Panc1 (cell line): ENCODE measurements at regions not wholly inside any gene's neighbourhood (a gene's known extent, or its start where the extent isn't known, plus 50 kb on each side); places are given as distances from the start of the nearest gene placed in this dataset.

Source experiments
- ATAC-seq: fragments of 200-7000 bp; cut with Tn5 transposase; 2 replicates; pipeline ENCODE4 v1.9.1; 2020; ENCODE audit warnings: mild to moderate bottlenecking, moderate library complexity
- BruUV-seq: library from RNA; stranded (reverse); fragments of 400-500 nt; replicated peaks from 2 replicates; lab custom pipeline; 2021; lab: Mats Ljungman, UMichigan
- CTCF ChIA-PET: fragments of 300-600 bp; sonication (Branson Sonifier 250); formaldehyde crosslinking; loops from one replicate; lab custom pipeline; 2022; ENCODE audit warnings: antibody characterized with exemption; lab: Charles Lee
- POLR2A ChIA-PET: fragments of 300-600 bp; sonication (Branson Sonifier 250); formaldehyde crosslinking; loops from one replicate; lab custom pipeline; 2022; ENCODE audit warnings: antibody characterized with exemption; lab: Charles Lee
- DNase-seq: peaks from one replicate; pipeline ENCODE4 v3.0.0-alpha.2; 2010; ENCODE audit warnings: low read depth, low spot score
- H3K27ac ChIP-seq: 2 replicates; pipeline ENCODE4 v1.5.1; 2011; ENCODE audit warnings: mild to moderate bottlenecking, low read length, inconsistent platforms
- H3K27me3 ChIP-seq: fragments of 200-500 bp; sonication (Bioruptor generic); 2 replicates; pipeline ENCODE4 v1.6.0; 2014; ENCODE audit warnings: low read length, inconsistent platforms; ENCODE audit not compliant: control insufficient read depth, insufficient read depth
- H3K36me3 ChIP-seq: fragments of 200-500 bp; sonication (Bioruptor generic); 2 replicates; pipeline ENCODE4 v1.5.1; 2014; ENCODE audit warnings: inconsistent platforms, mild to moderate bottlenecking, low read length, moderate library complexity; ENCODE audit not compliant: control insufficient read depth, insufficient read depth
- H3K4me1 ChIP-seq: 2 replicates; pipeline ENCODE4 v1.5.1; 2011; ENCODE audit warnings: inconsistent platforms, mild to moderate bottlenecking, low read length, moderate library complexity; ENCODE audit not compliant: control insufficient read depth, insufficient read depth
- H3K4me3 ChIP-seq, 2 experiments: 2 replicates each; pipeline ENCODE4 v1.5.1; 2011 to 2012; ENCODE audit warnings: low read depth in 2 of 2, low read length in 2 of 2, mild to moderate bottlenecking in 2 of 2, inconsistent platforms in 1 of 2, moderate library complexity in 1 of 2
- H3K9me3 ChIP-seq: fragments of 200-500 bp; sonication (Bioruptor generic); 2 replicates; pipeline ENCODE4 v1.5.1; 2014; ENCODE audit warnings: low read depth, mild to moderate bottlenecking, inconsistent platforms, low read length, moderate library complexity; ENCODE audit not compliant: control insufficient read depth, insufficient read depth
- POLR2AphosphoS5 ChIP-seq: IDR thresholded peaks from 2 replicates; pipeline ENCODE4 v1.6.1; 2012; ENCODE audit warnings: mild to moderate bottlenecking, low read depth, low read length, moderate library complexity
- REST ChIP-seq, 2 experiments: IDR thresholded peaks; 2 replicates each; pipeline ENCODE4 v1.6.1; 2011 to 2012; ENCODE audit warnings: low read depth in 2 of 2, control low read depth in 1 of 2, low read length in 1 of 2, mild to moderate bottlenecking in 1 of 2, moderate library complexity in 1 of 2; ENCODE audit not compliant: insufficient read depth in 1 of 2
- SIN3A ChIP-seq: IDR thresholded peaks from 2 replicates; pipeline ENCODE4 v1.6.1; 2012; ENCODE audit warnings: low read depth, mild to moderate bottlenecking, low read length, moderate library complexity, borderline replicate concordance; ENCODE audit not compliant: insufficient read depth
- TCF7L2 ChIP-seq: IDR thresholded peaks from 2 replicates; pipeline ENCODE4 v1.6.1; 2011; ENCODE audit warnings: mild to moderate bottlenecking, low read depth, low read length, inconsistent platforms
- in situ Hi-C: cut with HindIII; loops from 2 replicates; pipeline ENCODE4 v1.10.0; 2016; ENCODE audit warnings: low sequenced_read_pairs, low pct_unique_long_range_greater_than_20kb
- intact Hi-C: fragments of 100-400 bp; cut with micrococcal nuclease; formaldehyde crosslinking; loops from one replicate; pipeline ENCODE4 v1.10.0; 2022; ENCODE audit not compliant: unreplicated experiment
- TF ChIP-seq, protein P1 (sequence below): fragments of 450-650 bp; IDR thresholded peaks from 2 replicates; pipeline ENCODE4 v1.5.1; 2017; ENCODE audit warnings: mild to moderate bottlenecking

DNA sequence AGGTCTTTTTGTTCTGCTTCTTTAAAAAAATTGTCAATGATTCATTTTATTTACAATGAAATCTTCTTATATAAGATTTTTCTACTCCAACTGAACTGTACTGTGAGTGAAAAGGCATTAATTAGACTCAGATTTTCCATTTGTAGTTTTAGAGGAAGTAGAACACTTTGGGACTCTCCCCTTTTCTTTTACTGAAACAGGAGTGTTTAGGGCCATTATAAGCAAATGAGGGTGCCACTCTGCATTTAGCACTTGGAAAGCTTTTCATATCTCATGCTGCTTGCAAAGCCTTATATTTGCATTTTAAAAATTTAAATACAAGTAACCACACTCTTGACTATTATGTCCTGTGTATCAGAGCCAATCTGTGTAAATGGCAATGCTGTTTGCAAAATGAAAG is 584.3 kb downstream of the KLHL13 start:
- H3K27me3 ChIP-seq, result no peaks in the 10 kb centered on the region

GRCh38 chrX:117522725-117523700 is 593.6 kb downstream of the KLHL13 start:
- BruUV-seq, result no TSS peak
- in situ Hi-C loops, result no loop called here
- POLR2A ChIA-PET, result no interaction called here

More for the DNA sequence above, 584.3 kb downstream of the KLHL13 start:
- intact Hi-C loops, result no loop called here
- DNase-seq (no peak), ATAC-seq (no peak)
- Histone ChIP-seq H3K9me3 (no peaks in the 10 kb centered on the region), H3K27ac (no peak overlapping the region), H3K36me3 (no peaks in the 10 kb centered on the region), H3K4me1 (no peaks in the 10 kb centered on the region), H3K4me3 (no peak overlapping the region)
- POLR2A ChIA-PET, result no interaction called here
- in situ Hi-C loops, result no loop called here
- TF ChIP-seq TCF7L2 (no peak), POLR2AphosphoS5 (no peak), SIN3A (no peak), REST (IDR thresholded peaks at IDR 0.05; ENCODE audit: insufficient read depth in 1 of 2, low read depth in 2 of 2, low read length in 1 of 2) (no peak)
- TF ChIP-seq, protein P1, sequence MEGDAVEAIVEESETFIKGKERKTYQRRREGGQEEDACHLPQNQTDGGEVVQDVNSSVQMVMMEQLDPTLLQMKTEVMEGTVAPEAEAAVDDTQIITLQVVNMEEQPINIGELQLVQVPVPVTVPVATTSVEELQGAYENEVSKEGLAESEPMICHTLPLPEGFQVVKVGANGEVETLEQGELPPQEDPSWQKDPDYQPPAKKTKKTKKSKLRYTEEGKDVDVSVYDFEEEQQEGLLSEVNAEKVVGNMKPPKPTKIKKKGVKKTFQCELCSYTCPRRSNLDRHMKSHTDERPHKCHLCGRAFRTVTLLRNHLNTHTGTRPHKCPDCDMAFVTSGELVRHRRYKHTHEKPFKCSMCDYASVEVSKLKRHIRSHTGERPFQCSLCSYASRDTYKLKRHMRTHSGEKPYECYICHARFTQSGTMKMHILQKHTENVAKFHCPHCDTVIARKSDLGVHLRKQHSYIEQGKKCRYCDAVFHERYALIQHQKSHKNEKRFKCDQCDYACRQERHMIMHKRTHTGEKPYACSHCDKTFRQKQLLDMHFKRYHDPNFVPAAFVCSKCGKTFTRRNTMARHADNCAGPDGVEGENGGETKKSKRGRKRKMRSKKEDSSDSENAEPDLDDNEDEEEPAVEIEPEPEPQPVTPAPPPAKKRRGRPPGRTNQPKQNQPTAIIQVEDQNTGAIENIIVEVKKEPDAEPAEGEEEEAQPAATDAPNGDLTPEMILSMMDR, result no peak
- no TSS peak for BruUV-seq
- CTCF ChIA-PET, result no interaction called here

More at GRCh38 chrX:117522725-117523700, 593.6 kb downstream of the KLHL13 start:
- no peaks in the 10 kb centered on the region for H3K27me3 ChIP-seq
- CTCF ChIA-PET, result no interaction called here
- no peak overlapping the region for H3K4me3 ChIP-seq
- H3K27ac ChIP-seq, result no peak overlapping the region
- no peaks in the 10 kb centered on the region for H3K36me3 ChIP-seq
- intact Hi-C loops, result no loop called here
- TF ChIP-seq TCF7L2 (no peak), POLR2AphosphoS5 (no peak), REST (IDR thresholded peaks at IDR 0.05; ENCODE audit: insufficient read depth in 1 of 2, low read depth in 2 of 2, low read length in 1 of 2) (no peak), SIN3A (no peak)
- TF ChIP-seq, protein P1, result no peak
- no peaks in the 10 kb centered on the region for H3K9me3 ChIP-seq
- DNase-seq, result no peak
- no peaks in the 10 kb centered on the region for H3K4me1 ChIP-seq
- no peak for ATAC-seq
